Spleen (tissue), 7 donors: ENCODE measurements at regions not wholly inside any gene's neighbourhood (a gene's known extent, or its start where the extent isn't known, plus 50 kb on each side); places are given as distances from the start of the nearest gene placed in this dataset.

Experiments used
- POLR2AphosphoS5 ChIP-seq, 3 donors: sonication (generic); formaldehyde crosslinking; IDR thresholded peaks; one replicate each; pipeline ENCODE4 v1.5.1; 2017; ENCODE audit warnings: antibody characterized with exemption in 3 of 3
- TF ChIP-seq, protein P1 (sequence below), 11 experiments: fragments of 200-600 bp in 7 of 11; fragments of 450-650 bp in 4 of 11; sonication (generic) in 4 of 11; IDR thresholded peaks in 8 of 11; conservative IDR thresholded peaks in 3 of 11; 1 replicate in 7 of 11; 2 replicates in 4 of 11; pipeline versions ENCODE4 v1.4.0 to v1.8.0; 2016 to 2021; ENCODE audit warnings: antibody characterized with exemption in 11 of 11, inconsistent platforms in 4 of 11, mild to moderate bottlenecking in 1 of 11
- donor health status: DM: no; HTN: no; CAD: no; lungs with moderate emphysema.
- donor health status: DM: no; HTN: no; CAD: no.
- donor health status: DM: no; HTN: no; CAD: no.

DNA sequence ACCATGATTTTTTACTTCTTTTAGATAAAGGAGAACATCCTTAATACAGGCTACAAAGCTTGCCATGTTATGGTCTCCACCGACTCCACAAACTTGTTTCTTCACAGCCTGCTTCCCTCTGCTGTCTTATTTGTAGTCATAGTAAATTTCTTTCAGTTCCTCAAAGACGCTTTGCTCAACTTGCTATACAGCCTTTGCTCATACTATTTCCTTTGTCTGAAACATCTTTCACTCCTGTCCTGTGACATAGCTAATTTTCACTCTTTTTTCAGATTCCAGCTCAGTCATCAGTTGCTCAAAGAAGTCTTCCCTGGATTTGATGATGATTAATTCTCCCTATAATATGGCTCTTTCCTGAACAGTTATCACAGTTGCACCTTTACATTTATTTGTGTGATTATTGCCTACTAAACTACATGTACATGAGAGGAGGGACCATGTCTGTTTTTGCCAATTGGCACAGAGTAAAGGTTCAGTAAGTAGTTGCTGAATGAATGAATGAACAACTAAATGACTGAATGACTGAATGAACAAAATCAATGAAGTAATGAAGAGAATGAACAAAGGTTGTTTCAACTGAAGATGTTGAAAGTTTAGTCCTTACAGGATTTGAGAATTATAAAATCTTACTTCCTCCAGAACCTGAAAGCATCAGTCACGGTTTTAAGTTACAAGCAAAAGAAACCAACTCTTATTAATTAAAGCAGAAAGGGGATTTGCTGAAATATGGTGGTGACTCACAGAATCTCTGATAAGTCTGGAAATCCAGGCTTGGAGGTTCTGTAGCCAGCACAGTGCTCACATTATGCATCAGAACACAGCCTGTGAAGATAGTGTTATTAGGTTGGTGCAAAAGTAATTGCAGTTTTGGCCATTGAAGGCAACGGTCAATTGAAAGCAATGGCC is 186.4 kb upstream of the FAM98A start:
- TF ChIP-seq, protein P1, sequence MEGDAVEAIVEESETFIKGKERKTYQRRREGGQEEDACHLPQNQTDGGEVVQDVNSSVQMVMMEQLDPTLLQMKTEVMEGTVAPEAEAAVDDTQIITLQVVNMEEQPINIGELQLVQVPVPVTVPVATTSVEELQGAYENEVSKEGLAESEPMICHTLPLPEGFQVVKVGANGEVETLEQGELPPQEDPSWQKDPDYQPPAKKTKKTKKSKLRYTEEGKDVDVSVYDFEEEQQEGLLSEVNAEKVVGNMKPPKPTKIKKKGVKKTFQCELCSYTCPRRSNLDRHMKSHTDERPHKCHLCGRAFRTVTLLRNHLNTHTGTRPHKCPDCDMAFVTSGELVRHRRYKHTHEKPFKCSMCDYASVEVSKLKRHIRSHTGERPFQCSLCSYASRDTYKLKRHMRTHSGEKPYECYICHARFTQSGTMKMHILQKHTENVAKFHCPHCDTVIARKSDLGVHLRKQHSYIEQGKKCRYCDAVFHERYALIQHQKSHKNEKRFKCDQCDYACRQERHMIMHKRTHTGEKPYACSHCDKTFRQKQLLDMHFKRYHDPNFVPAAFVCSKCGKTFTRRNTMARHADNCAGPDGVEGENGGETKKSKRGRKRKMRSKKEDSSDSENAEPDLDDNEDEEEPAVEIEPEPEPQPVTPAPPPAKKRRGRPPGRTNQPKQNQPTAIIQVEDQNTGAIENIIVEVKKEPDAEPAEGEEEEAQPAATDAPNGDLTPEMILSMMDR (IDR thresholded peaks at IDR 0.05 in 8 of 11, conservative IDR thresholded peaks at IDR 0.05 in 3 of 11) = no peak
- TF ChIP-seq POLR2AphosphoS5 (IDR thresholded peaks at IDR 0.05) = no peak
